ENCODE measurements at regions not wholly inside any gene's neighbourhood (a gene's known extent, or its start where the extent isn't known, plus 50 kb on each side); places are given as distances from the start of the nearest gene placed in this dataset.

GRCh38 chr4:136136601-136137000 is 1395.7 kb downstream of the PCDH18 start:
- DNase-seq (ENCODE audit: low read depth), result no peak
- no peak overlapping the region for H3K4me3 ChIP-seq (ENCODE audit: low read depth, low read length)
- TF ChIP-seq, protein P1, sequence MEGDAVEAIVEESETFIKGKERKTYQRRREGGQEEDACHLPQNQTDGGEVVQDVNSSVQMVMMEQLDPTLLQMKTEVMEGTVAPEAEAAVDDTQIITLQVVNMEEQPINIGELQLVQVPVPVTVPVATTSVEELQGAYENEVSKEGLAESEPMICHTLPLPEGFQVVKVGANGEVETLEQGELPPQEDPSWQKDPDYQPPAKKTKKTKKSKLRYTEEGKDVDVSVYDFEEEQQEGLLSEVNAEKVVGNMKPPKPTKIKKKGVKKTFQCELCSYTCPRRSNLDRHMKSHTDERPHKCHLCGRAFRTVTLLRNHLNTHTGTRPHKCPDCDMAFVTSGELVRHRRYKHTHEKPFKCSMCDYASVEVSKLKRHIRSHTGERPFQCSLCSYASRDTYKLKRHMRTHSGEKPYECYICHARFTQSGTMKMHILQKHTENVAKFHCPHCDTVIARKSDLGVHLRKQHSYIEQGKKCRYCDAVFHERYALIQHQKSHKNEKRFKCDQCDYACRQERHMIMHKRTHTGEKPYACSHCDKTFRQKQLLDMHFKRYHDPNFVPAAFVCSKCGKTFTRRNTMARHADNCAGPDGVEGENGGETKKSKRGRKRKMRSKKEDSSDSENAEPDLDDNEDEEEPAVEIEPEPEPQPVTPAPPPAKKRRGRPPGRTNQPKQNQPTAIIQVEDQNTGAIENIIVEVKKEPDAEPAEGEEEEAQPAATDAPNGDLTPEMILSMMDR (IDR thresholded peaks at IDR 0.05; ENCODE audit: insufficient read depth, low read depth, low read length, missing control alignments), result no peak

DNA sequence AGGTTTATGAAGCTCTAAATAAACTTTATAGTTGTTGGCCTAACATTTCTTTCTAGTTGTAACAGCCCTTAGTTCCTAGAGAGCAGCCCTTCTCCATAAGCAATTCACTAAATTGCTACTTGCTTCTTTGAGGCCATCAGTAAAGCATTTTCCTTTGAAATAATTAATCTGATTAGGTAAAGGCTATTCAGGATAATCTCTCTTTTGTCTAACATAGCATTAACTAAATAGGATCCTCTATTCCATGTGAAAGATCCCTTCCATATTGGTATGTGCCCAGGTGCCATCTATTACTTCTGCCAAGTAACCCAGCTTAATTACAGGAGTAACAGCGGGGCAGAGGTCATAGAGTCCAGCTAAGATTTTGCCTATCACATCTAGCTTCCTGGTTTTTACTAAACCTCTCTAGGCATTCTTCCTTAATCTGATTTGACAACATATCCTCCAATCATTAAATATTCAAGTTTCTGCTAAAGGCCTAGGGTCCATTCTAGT is 1408.0 kb downstream of the PCDH18 start:
- no peak overlapping the region for H3K4me3 ChIP-seq (ENCODE audit: low read depth, low read length)
- DNase-seq (ENCODE audit: low read depth), result no peak
- TF ChIP-seq, protein P1 (IDR thresholded peaks at IDR 0.05; ENCODE audit: insufficient read depth, low read depth, low read length, missing control alignments), result no peak

- no peak overlapping the region for H3K4me3 ChIP-seq (ENCODE audit: low read depth, low read length)
- no peak for DNase-seq (ENCODE audit: low read depth)
- TF ChIP-seq, protein P1 (IDR thresholded peaks at IDR 0.05; ENCODE audit: insufficient read depth, low read depth, low read length, missing control alignments), result no peak
These were observed 1410.9 kb downstream of the PCDH18 start for GRCh38 chr4:136121426-136121825.

GRCh38 chr4:136113921-136114320 is 1418.4 kb downstream of the PCDH18 start:
- H3K4me3 ChIP-seq (ENCODE audit: low read depth, low read length), result no peak overlapping the region
- TF ChIP-seq, protein P1 (IDR thresholded peaks at IDR 0.05; ENCODE audit: insufficient read depth, low read depth, low read length, missing control alignments), result no peak
- DNase-seq (ENCODE audit: low read depth), result no peak

- no peak for DNase-seq (ENCODE audit: low read depth)
- H3K4me3 ChIP-seq (ENCODE audit: low read depth, low read length), result no peak overlapping the region
- TF ChIP-seq, protein P1 (IDR thresholded peaks at IDR 0.05; ENCODE audit: insufficient read depth, low read depth, low read length, missing control alignments), result no peak
These were observed 1420.2 kb downstream of the PCDH18 start for GRCh38 chr4:136112116-136112515.

GRCh38 chr4:136106753-136107152 is 1425.5 kb downstream of the PCDH18 start:
- no peak overlapping the region for H3K4me3 ChIP-seq (ENCODE audit: low read depth, low read length)
- TF ChIP-seq, protein P1 (IDR thresholded peaks at IDR 0.05; ENCODE audit: insufficient read depth, low read depth, low read length, missing control alignments), result no peak

GRCh38 chr4:136103616-136104015 is 1428.7 kb downstream of the PCDH18 start:
- H3K4me3 ChIP-seq (ENCODE audit: low read depth, low read length), result no peak overlapping the region
- TF ChIP-seq, protein P1 (IDR thresholded peaks at IDR 0.05; ENCODE audit: insufficient read depth, low read depth, low read length, missing control alignments), result no peak

More at GRCh38 chr4:136106753-136107152, 1425.5 kb downstream of the PCDH18 start:
- DNase-seq (ENCODE audit: low read depth), result no peak

More at GRCh38 chr4:136103616-136104015, 1428.7 kb downstream of the PCDH18 start:
- DNase-seq (ENCODE audit: low read depth), result no peak
